Effector memory CD4-positive, alpha-beta T cell (primary cell): ENCODE measurements at regions not wholly inside any gene's neighbourhood (a gene's known extent, or its start where the extent isn't known, plus 50 kb on each side); places are given as distances from the start of the nearest gene placed in this dataset.

Experiments
- DNase-seq, 3 donors: peaks; one replicate each; pipeline ENCODE4 v3.0.0-alpha.2; 2020
- H3K27ac ChIP-seq: 2 replicates; pipeline ENCODE4 v1.7.0; 2013; ENCODE audit warnings: mild to moderate bottlenecking, low read length, moderate library complexity; ENCODE audit not compliant: insufficient read depth, poor library complexity, severe bottlenecking
- H3K27me3 ChIP-seq: replicated peaks from 2 replicates; pipeline ENCODE4 v1.7.0; 2013; ENCODE audit warnings: mild to moderate bottlenecking, low read length; ENCODE audit not compliant: insufficient read depth, control insufficient read depth, poor library complexity, severe bottlenecking
- H3K36me3 ChIP-seq: 2 replicates; pipeline ENCODE4 v1.7.0; 2013; ENCODE audit warnings: mild to moderate bottlenecking, low read length, moderate library complexity; ENCODE audit not compliant: control insufficient read depth, insufficient read depth
- H3K4me1 ChIP-seq: 2 replicates; pipeline ENCODE4 v1.7.0; 2013; ENCODE audit warnings: low read length, mild to moderate bottlenecking; ENCODE audit not compliant: control insufficient read depth, insufficient read depth, poor library complexity, severe bottlenecking
- H3K4me3 ChIP-seq: 2 replicates; pipeline ENCODE4 v1.7.0; 2013; ENCODE audit warnings: low read length, low read depth, mild to moderate bottlenecking; ENCODE audit not compliant: insufficient read depth, poor library complexity, severe bottlenecking
- H3K9me3 ChIP-seq: 2 replicates; pipeline ENCODE4 v1.7.0; 2013; ENCODE audit warnings: mild to moderate bottlenecking, low read length, moderate library complexity; ENCODE audit not compliant: control insufficient read depth

GRCh38 chr15:62568702-62569101 is 403.6 kb upstream of the C2CD4B start:
- Histone ChIP-seq H3K4me3 (no peak overlapping the region), H3K27ac (no peak overlapping the region), H3K36me3 (no peaks in the 10 kb centered on the region), H3K9me3 (no peaks in the 10 kb centered on the region), H3K4me1 (no peaks in the 10 kb centered on the region), H3K27me3 (no peaks in the 10 kb centered on the region)
- no peak for DNase-seq

- no peak for DNase-seq
- Histone ChIP-seq H3K27me3 (no peaks in the 10 kb centered on the region), H3K4me1 (no peaks in the 10 kb centered on the region), H3K9me3 (no peaks in the 10 kb centered on the region), H3K4me3 (no peak overlapping the region), H3K36me3 (no peaks in the 10 kb centered on the region), H3K27ac (no peak overlapping the region)
Observed at GRCh38 chr15:62569460-62570404, 404.6 kb upstream of the C2CD4B start.

- DNase-seq = no peak
- Histone ChIP-seq H3K9me3 (no peaks in the 10 kb centered on the region), H3K36me3 (no peaks in the 10 kb centered on the region), H3K27ac (no peak overlapping the region), H3K4me3 (no peak overlapping the region), H3K27me3 (no peaks in the 10 kb centered on the region), H3K4me1 (no peaks in the 10 kb centered on the region)
Observed at GRCh38 chr15:62570405-62570783, 405.3 kb upstream of the C2CD4B start.

- DNase-seq = no peak
- no peak overlapping the region for H3K27ac ChIP-seq
- no peaks in the 10 kb centered on the region for H3K36me3 ChIP-seq
- H3K4me1 ChIP-seq = no peaks in the 10 kb centered on the region
- H3K9me3 ChIP-seq = no peaks in the 10 kb centered on the region
- no peak overlapping the region for H3K4me3 ChIP-seq
- no peaks in the 10 kb centered on the region for H3K27me3 ChIP-seq
Observed at GRCh38 chr15:62571072-62571471, 406.0 kb upstream of the C2CD4B start.

- no peaks in the 10 kb centered on the region for H3K36me3 ChIP-seq
- H3K27me3 ChIP-seq = no peaks in the 10 kb centered on the region
- H3K9me3 ChIP-seq = no peaks in the 10 kb centered on the region
- H3K27ac ChIP-seq = no peak overlapping the region
- no peaks in the 10 kb centered on the region for H3K4me1 ChIP-seq
- no peak overlapping the region for H3K4me3 ChIP-seq
- DNase-seq = no peak
Observed at GRCh38 chr15:62572797-62573196, 407.7 kb upstream of the C2CD4B start.

GRCh38 chr15:62573876-62574275 is 408.8 kb upstream of the C2CD4B start:
- Histone ChIP-seq H3K36me3 (no peaks in the 10 kb centered on the region), H3K27me3 (no peaks in the 10 kb centered on the region), H3K9me3 (no peaks in the 10 kb centered on the region), H3K4me1 (no peaks in the 10 kb centered on the region), H3K4me3 (no peak overlapping the region), H3K27ac (no peak overlapping the region)
- DNase-seq = no peak

GRCh38 chr15:62578546-62578945 is 413.5 kb upstream of the C2CD4B start:
- H3K27me3 ChIP-seq = no peaks in the 10 kb centered on the region
- H3K27ac ChIP-seq = no peak overlapping the region
- no peaks in the 10 kb centered on the region for H3K4me1 ChIP-seq

GRCh38 chr15:62578960-62579359 is 413.9 kb upstream of the C2CD4B start:
- DNase-seq = no peak

More at GRCh38 chr15:62578546-62578945, 413.5 kb upstream of the C2CD4B start:
- Histone ChIP-seq H3K36me3 (no peaks in the 10 kb centered on the region), H3K9me3 (no peaks in the 10 kb centered on the region), H3K4me3 (no peak overlapping the region)
- DNase-seq = no peak

GRCh38 chr15:62579842-62580241 is 414.8 kb upstream of the C2CD4B start:
- no peaks in the 10 kb centered on the region for H3K4me1 ChIP-seq
- H3K36me3 ChIP-seq = no peaks in the 10 kb centered on the region
- no peak for DNase-seq
- no peaks in the 10 kb centered on the region for H3K9me3 ChIP-seq
- H3K4me3 ChIP-seq = no peak overlapping the region
- H3K27me3 ChIP-seq = no peaks in the 10 kb centered on the region
- H3K27ac ChIP-seq = no peak overlapping the region

More at GRCh38 chr15:62578960-62579359, 413.9 kb upstream of the C2CD4B start:
- no peaks in the 10 kb centered on the region for H3K27me3 ChIP-seq
- no peak overlapping the region for H3K27ac ChIP-seq
- no peaks in the 10 kb centered on the region for H3K36me3 ChIP-seq
- H3K9me3 ChIP-seq = no peaks in the 10 kb centered on the region
- H3K4me1 ChIP-seq = no peaks in the 10 kb centered on the region
- H3K4me3 ChIP-seq = no peak overlapping the region

- H3K27ac ChIP-seq = no peak overlapping the region
- DNase-seq = no peak
Observed at GRCh38 chr15:62582580-62582979, 417.5 kb upstream of the C2CD4B start.

More at GRCh38 chr15:62582580-62582979, 417.5 kb upstream of the C2CD4B start:
- no peak overlapping the region for H3K4me3 ChIP-seq
- H3K27me3 ChIP-seq = no peaks in the 10 kb centered on the region
- H3K36me3 ChIP-seq = no peaks in the 10 kb centered on the region
- no peaks in the 10 kb centered on the region for H3K9me3 ChIP-seq
- H3K4me1 ChIP-seq = no peaks in the 10 kb centered on the region
